ENCODE measurements at regions not wholly inside any gene's neighbourhood (a gene's known extent, or its start where the extent isn't known, plus 50 kb on each side); places are given as distances from the start of the nearest gene placed in this dataset.

DNA sequence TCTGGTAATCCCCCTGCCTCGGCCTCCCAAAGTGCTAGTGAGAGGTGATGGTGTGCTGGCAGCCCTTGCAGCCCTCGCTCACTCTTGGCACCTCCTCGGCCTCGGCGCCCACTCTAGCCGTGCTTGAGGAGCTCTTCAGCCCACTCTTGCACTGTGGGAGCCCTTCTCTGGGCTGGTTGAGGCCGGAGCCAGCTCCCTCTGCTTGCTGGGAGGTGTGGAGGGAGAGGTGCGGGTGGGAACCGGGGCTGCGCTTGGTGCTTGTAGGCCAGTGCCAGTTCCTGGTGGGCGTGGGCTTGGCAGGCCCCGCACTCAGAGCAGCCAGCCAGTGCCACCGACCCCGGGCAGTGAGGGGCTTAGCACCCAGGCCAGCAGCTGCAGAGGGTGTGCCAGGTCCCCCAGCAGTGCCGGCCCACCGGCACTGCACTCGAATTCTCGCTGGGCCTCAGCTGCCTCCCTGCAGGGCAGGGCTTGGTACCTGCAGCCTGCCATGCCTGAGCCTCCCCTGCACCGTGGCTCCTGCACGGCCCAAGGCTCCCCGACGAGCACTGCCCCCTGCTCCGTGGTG lies 189.0 kb upstream of the ASCC3 start:
- Histone ChIP-seq H3K4me2 (ENCODE audit: insufficient read depth, low read length) (no peak overlapping the region), H4K20me1 (ENCODE audit: insufficient read depth, low read length) (no peaks in the 10 kb centered on the region), H3K36me3 (ENCODE audit: insufficient read depth, low read length) (no peaks in the 10 kb centered on the region), H3K79me2 (ENCODE audit: insufficient read depth, low read length) (no peaks in the 10 kb centered on the region), H3K4me3 (ENCODE audit: insufficient read depth, low read length) (no peak overlapping the region), H3K4me1 (ENCODE audit: insufficient read depth, low read length) (no peaks in the 10 kb centered on the region), H3K27ac (ENCODE audit: low read depth, low read length) (no peak overlapping the region), H3K9me3 (ENCODE audit: low read depth, low read length) (no peaks in the 10 kb centered on the region), H3K27me3 (ENCODE audit: insufficient read depth, low read length) (no peaks in the 10 kb centered on the region), H2AFZ (ENCODE audit: low read length) (no peak overlapping the region)
- no peak for DNase-seq (ENCODE audit: insufficient read length, low spot score, missing footprints)
- TF ChIP-seq CTCF (IDR thresholded peaks at IDR 0.05; ENCODE audit: extremely low read depth, low read depth, low read length) = no peak

DNA sequence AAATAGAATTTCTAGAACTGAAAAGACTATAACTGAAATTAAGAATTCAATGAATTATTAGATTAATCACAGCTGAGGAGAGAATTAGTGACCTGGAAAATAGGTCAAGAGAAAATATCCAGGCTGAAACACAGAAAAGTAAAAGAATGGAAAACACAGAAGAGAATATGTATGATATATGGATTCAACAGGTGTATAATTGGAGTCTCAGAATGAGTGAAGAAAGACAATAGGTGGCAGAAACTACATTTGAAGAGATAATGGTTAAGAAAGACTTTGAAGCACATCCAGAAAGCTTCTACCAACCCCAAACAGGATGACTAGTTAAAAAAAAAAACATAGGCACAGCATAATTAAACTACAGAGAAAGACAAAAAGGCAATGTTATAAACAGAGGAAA lies 196.2 kb upstream of the ASCC3 start:
- Histone ChIP-seq H3K79me2 (ENCODE audit: insufficient read depth, low read length) (no peaks in the 10 kb centered on the region), H3K27me3 (ENCODE audit: insufficient read depth, low read length) (no peaks in the 10 kb centered on the region), H4K20me1 (ENCODE audit: insufficient read depth, low read length) (no peaks in the 10 kb centered on the region), H2AFZ (ENCODE audit: low read length) (no peak overlapping the region), H3K4me2 (ENCODE audit: insufficient read depth, low read length) (no peak overlapping the region), H3K9me3 (ENCODE audit: low read depth, low read length) (no peaks in the 10 kb centered on the region), H3K4me3 (ENCODE audit: insufficient read depth, low read length) (no peak overlapping the region), H3K4me1 (ENCODE audit: insufficient read depth, low read length) (no peaks in the 10 kb centered on the region), H3K36me3 (ENCODE audit: insufficient read depth, low read length) (no peaks in the 10 kb centered on the region), H3K27ac (ENCODE audit: low read depth, low read length) (no peak overlapping the region)
- DNase-seq (ENCODE audit: insufficient read length, low spot score, missing footprints) = no peak
- TF ChIP-seq CTCF (IDR thresholded peaks at IDR 0.05; ENCODE audit: extremely low read depth, low read depth, low read length) = no peak

DNA sequence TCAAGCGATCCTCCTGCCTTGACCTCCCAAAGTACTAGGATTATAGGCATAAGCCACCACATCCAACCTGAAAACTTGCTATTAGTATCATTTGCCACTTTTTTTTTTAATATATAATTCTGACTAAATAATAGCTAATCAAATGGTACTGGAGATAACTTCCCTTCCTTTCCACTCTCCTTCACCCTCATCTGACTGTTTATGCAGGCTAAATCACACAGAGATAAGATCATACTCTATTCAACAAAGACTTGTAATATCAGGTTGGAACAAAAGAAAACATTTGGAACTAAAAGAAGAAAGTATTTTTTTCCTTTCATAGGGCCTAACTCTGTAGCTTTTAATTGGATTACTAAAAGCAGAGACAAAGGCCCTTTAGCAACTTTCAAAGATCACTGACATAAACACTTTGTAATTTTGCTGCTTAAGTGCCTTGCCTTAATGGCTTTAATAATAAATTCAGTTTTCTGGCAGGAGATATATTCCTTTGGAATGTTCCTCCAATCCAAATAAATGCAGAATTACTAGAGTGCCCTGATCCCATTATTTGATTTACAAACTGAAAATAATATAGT lies 198.7 kb upstream of the ASCC3 start:
- H3K4me2 ChIP-seq (ENCODE audit: insufficient read depth, low read length) = no peak overlapping the region
- H4K20me1 ChIP-seq (ENCODE audit: insufficient read depth, low read length) = no peaks in the 10 kb centered on the region
- no peak overlapping the region for H2AFZ ChIP-seq (ENCODE audit: low read length)
- no peak for TF ChIP-seq CTCF (IDR thresholded peaks at IDR 0.05; ENCODE audit: extremely low read depth, low read depth, low read length)
- H3K79me2 ChIP-seq (ENCODE audit: insufficient read depth, low read length) = no peaks in the 10 kb centered on the region
- H3K27ac ChIP-seq (ENCODE audit: low read depth, low read length) = no peak overlapping the region
- H3K36me3 ChIP-seq (ENCODE audit: insufficient read depth, low read length) = no peaks in the 10 kb centered on the region
- no peaks in the 10 kb centered on the region for H3K9me3 ChIP-seq (ENCODE audit: low read depth, low read length)
- H3K4me3 ChIP-seq (ENCODE audit: insufficient read depth, low read length) = no peak overlapping the region
- H3K4me1 ChIP-seq (ENCODE audit: insufficient read depth, low read length) = no peaks in the 10 kb centered on the region
- H3K27me3 ChIP-seq (ENCODE audit: insufficient read depth, low read length) = no peaks in the 10 kb centered on the region
- no peak for DNase-seq (ENCODE audit: insufficient read length, low spot score, missing footprints)

GRCh38 chr6:101080597-101080996 lies 199.5 kb upstream of the ASCC3 start:
- H3K79me2 ChIP-seq (ENCODE audit: insufficient read depth, low read length) = no peaks in the 10 kb centered on the region
- H3K27ac ChIP-seq (ENCODE audit: low read depth, low read length) = no peak overlapping the region
- no peaks in the 10 kb centered on the region for H4K20me1 ChIP-seq (ENCODE audit: insufficient read depth, low read length)
- no peaks in the 10 kb centered on the region for H3K36me3 ChIP-seq (ENCODE audit: insufficient read depth, low read length)
- H3K27me3 ChIP-seq (ENCODE audit: insufficient read depth, low read length) = no peaks in the 10 kb centered on the region
- no peak overlapping the region for H3K4me3 ChIP-seq (ENCODE audit: insufficient read depth, low read length)
- no peak overlapping the region for H3K4me2 ChIP-seq (ENCODE audit: insufficient read depth, low read length)
- H2AFZ ChIP-seq (ENCODE audit: low read length) = no peak overlapping the region
- no peaks in the 10 kb centered on the region for H3K9me3 ChIP-seq (ENCODE audit: low read depth, low read length)
- no peaks in the 10 kb centered on the region for H3K4me1 ChIP-seq (ENCODE audit: insufficient read depth, low read length)
- no peak for TF ChIP-seq CTCF (IDR thresholded peaks at IDR 0.05; ENCODE audit: extremely low read depth, low read depth, low read length)
- DNase-seq (ENCODE audit: insufficient read length, low spot score, missing footprints) = no peak
